ENCODE measurements at regions not wholly inside any gene's neighbourhood (a gene's known extent, or its start where the extent isn't known, plus 50 kb on each side); places are given as distances from the start of the nearest gene placed in this dataset.

GRCh38 chr10:131802996-131803395 is 97.8 kb upstream of the PPP2R2D start:
- H2BK15ac ChIP-seq (ENCODE audit: low read depth, low read length), result no peak overlapping the region
- no peak overlapping the region for H3K4me2 ChIP-seq (ENCODE audit: insufficient read depth, insufficient read length, low read length)
- no peaks in the 10 kb centered on the region; the same call in 1 of the 2 replicates for H3K27me3 ChIP-seq (ENCODE audit: insufficient read depth, low read length)
- Mint-ChIP-seq H3K27ac (peak overlapping the region in 1 of 3 experiments; percentile 41; a peak in 1 of 7 replicates), H3K36me3 (ENCODE audit: insufficient read depth in 1 of 3, low read depth in 3 of 3) (peaks cover 5 to 13% (median 7%) of the 10 kb centered on the region in 3 experiments; a peak in 5 of 7 replicates), H3K27me3 (ENCODE audit: low read depth) (peaks cover 2% of the 10 kb centered on the region), H3K4me3 (no peak overlapping the region), H3K4me1 (peaks cover 20 to 22% of the 10 kb centered on the region in 2 experiments), H3K9me3 (peaks cover 23 to 25% of the 10 kb centered on the region in 2 experiments)
- H2BK120ac ChIP-seq (ENCODE audit: low read depth, low read length, poor library complexity, severe bottlenecking), result no peak overlapping the region
- no peak overlapping the region for H3T11ph ChIP-seq (ENCODE audit: low read length)
- H2AK5ac ChIP-seq (ENCODE audit: insufficient read length, low read length), result no peak overlapping the region
- H2BK12ac ChIP-seq (ENCODE audit: insufficient read length, low read depth, low read length), result no peak overlapping the region
- H2BK20ac ChIP-seq (ENCODE audit: low read depth, low read length, poor library complexity, severe bottlenecking), result no peak overlapping the region
- H3K4ac ChIP-seq (ENCODE audit: low read depth, low read length), result no peak overlapping the region
- H4K20me1 ChIP-seq (ENCODE audit: control insufficient read depth, insufficient read depth, insufficient read length), result no peaks in the 10 kb centered on the region
- H3K18ac ChIP-seq (ENCODE audit: insufficient read length, low read depth, low read length), result no peak overlapping the region
- no peak overlapping the region for H2BK5ac ChIP-seq (ENCODE audit: insufficient read length, low read length)
- no peaks in the 10 kb centered on the region for H3K9me3 ChIP-seq (ENCODE audit: control insufficient read depth, low read depth, low read length)
- H4K5ac ChIP-seq (ENCODE audit: insufficient read length, low read depth, low read length), result no peak overlapping the region
- H3K27ac ChIP-seq (ENCODE audit: insufficient read length, low read depth, low read length), result no peak overlapping the region
- no peak overlapping the region for H3K23ac ChIP-seq (ENCODE audit: insufficient read length, low read depth, low read length)
- no peak for TF ChIP-seq CTCF (conservative IDR thresholded peaks at IDR 0.05)
- H2AFZ ChIP-seq (ENCODE audit: low read length), result no peak overlapping the region
- WGBS (ENCODE audit: extremely low coverage, insufficient read length, low lambda C conversion rate), result no CpG with 5 or more reads among the region's 13 CpGs
- DNase-seq, result no peak
- no peaks in the 10 kb centered on the region for H3K79me1 ChIP-seq (ENCODE audit: insufficient read depth, low read depth, low read length, poor library complexity, severe bottlenecking)
- peaks cover 4% of the 10 kb centered on the region for H3K4me1 ChIP-seq (ENCODE audit: insufficient read depth, low read length)
- no peak overlapping the region for H4K91ac ChIP-seq (ENCODE audit: insufficient read length, low read depth, low read length)
- H4K8ac ChIP-seq (replicated peaks; ENCODE audit: insufficient read length, low read depth, low read length), result no peak overlapping the region
- H3K14ac ChIP-seq (ENCODE audit: insufficient read depth, low read length), result no peak overlapping the region
- H3K56ac ChIP-seq (ENCODE audit: insufficient read length, low read depth, low read length), result no peak overlapping the region
- no peaks in the 10 kb centered on the region for H3K23me2 ChIP-seq (ENCODE audit: insufficient read length, low read depth, low read length, poor library complexity, severe bottlenecking)
- no peak overlapping the region for H3K9ac ChIP-seq (ENCODE audit: extremely low read depth, insufficient read length, low read length)
- no peaks in the 10 kb centered on the region for H3K79me2 ChIP-seq (ENCODE audit: insufficient read depth, low read length)
